GM21825 (cell line): ENCODE measurements at regions not wholly inside any gene's neighbourhood (a gene's known extent, or its start where the extent isn't known, plus 50 kb on each side); places are given as distances from the start of the nearest gene placed in this dataset.
"Not testable (repeated sequence)": the region's sequence is repeated elsewhere in the genome, so short reads cannot be mapped to it uniquely, and the experiment has no call there.

Experiments used
- ATAC-seq: cut with Tn5 transposase; IDR thresholded peaks from one replicate; pipeline ENCODE4 v1.9.1; 2021; ENCODE audit warnings: mild to moderate bottlenecking, moderate library complexity; ENCODE audit not compliant: unreplicated experiment

DNA sequence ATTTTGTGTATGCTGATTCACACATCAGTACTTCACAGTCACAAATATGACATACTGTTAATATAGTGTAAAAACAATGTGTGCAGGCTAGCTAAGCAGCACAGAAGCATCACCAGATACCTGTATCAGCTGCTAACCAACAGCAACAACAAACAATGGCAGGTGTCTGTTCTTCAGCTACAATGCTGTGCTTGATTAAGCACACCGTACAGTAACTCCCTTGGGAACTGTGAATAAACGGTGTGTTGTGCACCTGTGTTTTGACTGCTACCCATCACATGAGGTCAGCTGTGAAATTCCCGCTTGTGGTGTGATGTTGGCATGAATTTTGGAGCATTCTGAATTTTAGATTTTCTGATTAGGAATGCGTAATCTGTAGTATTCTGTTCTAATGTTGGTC lies 379.7 kb upstream of the FAT1 start:
- ATAC-seq: no peak

DNA sequence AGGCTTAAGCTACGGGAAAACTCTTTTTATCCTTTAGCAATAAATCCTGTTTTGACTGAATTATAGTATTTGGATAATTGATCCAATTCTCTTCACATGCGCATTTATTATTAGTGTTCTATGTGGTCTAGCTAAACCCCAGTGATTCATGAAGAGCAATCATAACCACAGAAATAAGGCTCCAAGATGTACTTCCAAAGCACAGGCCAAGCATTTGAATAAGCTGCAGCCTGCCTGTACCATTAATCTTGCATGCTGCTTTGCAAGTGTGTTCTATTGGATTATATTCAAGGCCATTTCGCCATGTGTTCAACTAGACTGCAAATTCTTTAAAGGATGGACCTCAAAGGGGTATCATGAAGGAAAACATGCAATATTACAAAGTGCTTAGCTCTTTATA lies 385.2 kb upstream of the FAT1 start:
- ATAC-seq: no peak

GRCh38 chr4:187109636-187110035 lies 386.0 kb upstream of the FAT1 start:
- ATAC-seq: no peak

DNA sequence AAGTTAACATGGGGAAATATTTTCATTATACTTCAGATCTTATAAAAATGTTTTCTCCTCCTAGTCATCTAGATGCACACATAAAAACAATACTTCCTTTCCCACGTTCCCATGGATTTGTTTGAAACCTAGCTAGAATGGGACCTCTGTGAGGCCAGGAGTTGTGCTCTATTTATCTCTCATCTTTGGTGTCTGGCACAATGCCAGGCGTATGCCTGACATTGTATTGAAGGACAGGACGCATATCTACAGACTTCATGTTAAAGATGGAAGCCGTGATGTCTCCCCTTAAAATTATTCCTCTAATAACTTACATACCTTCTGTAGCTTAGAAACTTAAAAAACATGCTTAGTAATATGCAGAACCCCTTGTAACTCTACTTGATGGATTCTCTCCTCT lies 394.5 kb upstream of the FAT1 start:
- ATAC-seq: no peak

DNA sequence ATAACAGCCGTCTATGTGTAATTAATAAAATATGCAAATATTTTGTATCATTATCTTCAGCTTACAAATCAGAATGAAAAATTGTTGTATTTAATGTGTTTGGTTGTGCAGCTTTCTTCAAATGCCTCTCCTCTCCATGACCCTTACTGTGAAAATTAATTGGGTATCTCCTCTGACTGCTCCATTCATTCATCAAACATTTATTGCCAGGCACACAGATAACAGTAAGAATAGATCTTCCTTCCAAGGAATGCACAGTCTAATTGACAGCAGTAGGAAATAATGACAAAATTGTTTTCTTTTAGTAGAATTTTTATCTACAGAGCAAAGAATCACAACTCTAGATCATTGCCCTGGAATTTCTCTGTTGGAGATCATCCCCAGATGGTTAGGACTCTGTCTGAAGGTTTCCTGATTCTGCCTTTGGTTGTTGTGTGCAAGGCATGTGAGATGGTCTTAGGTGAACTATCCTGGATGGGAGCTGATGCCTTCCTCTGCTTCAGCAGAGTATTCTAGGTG lies 395.0 kb upstream of the FAT1 start:
- ATAC-seq: no peak

- ATAC-seq: no peak
Measured at GRCh38 chr4:187124331-187124730, 400.7 kb upstream of the FAT1 start.

DNA sequence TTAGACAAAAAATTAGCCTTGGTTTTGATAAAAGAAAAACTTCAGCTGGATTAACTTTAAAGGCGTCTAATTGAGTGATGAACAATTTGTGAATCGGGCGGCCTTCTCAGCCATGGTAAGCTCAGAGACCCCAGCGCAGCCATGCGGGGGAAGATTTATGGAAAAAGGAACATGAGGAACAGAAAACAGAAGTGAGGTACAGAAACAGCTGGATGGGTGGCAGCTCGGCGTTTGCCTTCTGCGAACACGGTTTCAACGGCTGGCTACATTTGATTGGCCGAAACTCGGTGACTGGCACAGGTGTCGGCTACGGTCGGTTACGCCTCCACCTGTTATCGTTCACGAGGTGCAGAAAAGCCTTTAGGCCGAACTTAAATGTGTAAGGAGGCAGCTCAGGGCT lies 401.4 kb upstream of the FAT1 start:
- ATAC-seq: no peak

GRCh38 chr4:187127456-187127855 lies 403.8 kb upstream of the FAT1 start:
- no peak for ATAC-seq

- ATAC-seq: no peak
Measured at GRCh38 chr4:187128222-187128621, 404.6 kb upstream of the FAT1 start.

DNA sequence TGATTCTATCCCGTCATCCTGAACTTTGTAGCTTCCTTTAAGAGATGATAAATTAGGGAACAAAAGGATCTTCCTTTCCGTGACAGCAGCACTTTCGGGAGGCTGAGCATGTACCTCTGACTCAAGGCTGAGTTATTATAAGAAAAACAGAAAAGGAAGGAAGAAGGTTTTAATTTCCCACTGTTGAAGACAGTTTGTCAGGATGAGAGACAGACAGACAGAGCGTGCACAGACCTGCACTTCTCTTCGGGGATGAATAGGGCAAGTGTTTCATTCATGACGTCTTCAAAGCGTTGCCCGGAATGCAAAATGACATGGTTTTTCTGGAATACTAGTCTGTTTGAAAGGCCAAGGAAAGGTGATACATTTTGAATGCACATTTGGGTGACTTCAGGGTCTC lies 405.3 kb upstream of the FAT1 start:
- ATAC-seq: no peak

GRCh38 chr4:187131826-187132225 lies 408.2 kb upstream of the FAT1 start:
- ATAC-seq: not testable (repeated sequence)

DNA sequence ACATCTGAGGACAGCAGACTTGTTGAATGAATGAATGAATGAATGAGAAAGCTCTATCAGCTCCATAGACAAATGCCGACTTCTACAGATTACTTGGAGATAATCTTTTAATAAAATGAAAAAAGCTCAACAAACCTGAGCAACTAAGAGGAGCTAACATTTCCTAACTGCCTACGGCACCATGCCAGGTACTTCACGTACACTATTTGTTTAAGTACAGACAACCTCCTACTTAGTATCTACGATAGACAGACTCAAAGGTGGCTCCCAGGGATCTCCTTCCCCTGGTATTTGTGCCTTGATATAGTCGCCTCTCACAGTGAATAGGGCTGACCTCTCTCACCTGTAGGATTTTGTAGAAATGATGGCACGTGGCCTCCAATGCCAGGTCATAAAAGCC lies 412.2 kb upstream of the FAT1 start:
- ATAC-seq: no peak

- ATAC-seq: no peak
Measured at GRCh38 chr4:187139141-187139540, 415.5 kb upstream of the FAT1 start.

DNA sequence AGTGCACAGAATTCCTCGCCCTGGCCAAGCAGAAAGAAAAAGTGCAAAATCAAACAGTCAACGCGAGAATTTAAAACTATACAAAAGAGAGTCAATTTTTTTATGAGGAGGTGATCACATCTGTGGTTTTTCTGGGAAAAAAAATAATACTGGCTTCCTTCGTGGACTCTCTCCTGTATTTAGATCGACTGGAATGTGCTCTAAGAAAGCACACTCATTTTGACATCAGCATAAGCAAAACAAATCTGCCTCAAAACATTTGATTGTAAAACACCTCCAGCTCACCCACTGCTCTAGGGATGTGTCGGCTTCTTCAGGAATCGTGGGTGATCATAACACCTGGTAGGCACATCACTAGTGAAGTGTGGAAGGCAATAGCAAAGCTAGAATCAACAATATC lies 417.4 kb upstream of the FAT1 start:
- ATAC-seq: no peak

GRCh38 chr4:187149229-187149945 lies 425.7 kb upstream of the FAT1 start:
- ATAC-seq: no peak

GRCh38 chr4:187157380-187157958 lies 433.8 kb upstream of the FAT1 start:
- ATAC-seq: no peak

- no peak for ATAC-seq
Measured at GRCh38 chr4:187158003-187158402, 434.3 kb upstream of the FAT1 start.

- ATAC-seq: no peak
Measured at GRCh38 chr4:187160486-187160885, 436.8 kb upstream of the FAT1 start.

GRCh38 chr4:187166886-187167512 lies 443.3 kb upstream of the FAT1 start:
- no peak for ATAC-seq

- ATAC-seq: no peak
Measured at GRCh38 chr4:187171706-187172339, 448.2 kb upstream of the FAT1 start.

GRCh38 chr4:187172340-187172761 lies 448.7 kb upstream of the FAT1 start:
- no peak for ATAC-seq

DNA sequence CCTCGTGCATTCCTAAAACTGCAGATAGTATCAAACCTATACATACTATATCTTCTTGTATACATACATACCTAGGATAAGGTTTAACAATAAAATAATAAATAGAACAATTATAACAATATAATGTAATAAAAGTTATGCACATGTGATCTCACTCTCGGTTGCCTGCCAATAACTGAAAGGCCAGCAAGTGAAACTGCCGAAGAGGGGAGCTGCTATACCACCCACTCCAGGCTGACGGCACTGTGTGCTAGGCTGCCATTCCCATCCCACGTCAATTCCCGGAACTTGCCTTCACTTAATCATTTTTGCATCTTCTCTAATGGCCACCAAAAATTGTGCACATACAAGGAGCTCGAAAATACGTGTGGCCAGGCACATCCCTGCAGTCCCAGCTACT lies 451.1 kb upstream of the FAT1 start:
- no peak for ATAC-seq
